Stimulated activated CD4-positive, alpha-beta T cell treated with anti-CD3 and anti-CD28 coated beads, Interleukin-1b, Interleukin-23, amount 100 ng/mL, for 4 hours (primary cell): ENCODE measurements at regions not wholly inside any gene's neighbourhood (a gene's known extent, or its start where the extent isn't known, plus 50 kb on each side); places are given as distances from the start of the nearest gene placed in this dataset.
"Not testable (repeated sequence)": the region's sequence is repeated elsewhere in the genome, so short reads cannot be mapped to it uniquely, and the experiment has no call there.

Source experiments
- DNase-seq, 2 donors: peaks; one replicate each; pipeline ENCODE4 v3.0.0-alpha.2; 2020; ENCODE audit warnings: low read depth in 2 of 2

DNA sequence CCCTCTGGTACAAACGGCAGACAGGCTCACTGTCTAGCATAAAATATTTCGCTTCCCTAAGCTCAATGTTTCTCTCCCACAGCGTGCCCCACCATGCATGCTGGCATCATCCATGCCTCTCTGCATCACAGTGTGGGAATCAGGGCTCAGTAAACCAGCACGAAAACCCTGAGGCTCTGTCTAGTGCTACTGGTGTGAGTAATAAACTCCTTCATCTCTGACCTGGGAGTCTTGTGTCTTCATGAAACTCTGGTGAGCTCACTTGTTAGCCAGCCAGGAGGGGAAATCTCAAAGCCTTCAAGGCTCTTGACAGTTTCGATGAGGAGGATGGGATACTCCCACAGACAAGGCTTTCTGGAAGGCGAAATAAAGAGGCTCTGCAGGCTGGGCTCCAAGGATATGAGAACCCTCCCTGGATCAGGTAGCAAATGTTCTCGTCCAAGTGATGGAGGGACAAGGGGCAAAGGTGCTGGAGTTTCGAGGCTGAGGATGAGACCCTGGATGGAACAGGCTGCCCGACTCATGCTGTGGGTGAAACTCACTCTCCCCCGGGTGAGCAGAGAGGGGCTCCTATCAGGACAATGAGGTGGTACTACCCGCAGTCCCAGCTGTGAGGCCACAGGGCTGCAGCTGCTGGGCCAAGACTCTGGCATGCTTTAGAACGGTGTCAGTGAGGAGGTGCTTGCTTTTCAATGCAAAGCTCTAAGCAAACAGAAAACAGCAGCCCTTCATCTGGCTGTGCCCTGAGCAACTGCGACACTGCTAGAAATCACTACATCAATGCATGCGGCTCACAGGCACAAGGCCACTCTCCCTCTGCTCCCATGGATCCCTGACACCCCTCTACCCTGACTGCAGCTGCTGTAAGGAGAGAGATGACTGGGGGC, 69.3 kb downstream of the SHANK2 start:
- no peak for DNase-seq

DNA sequence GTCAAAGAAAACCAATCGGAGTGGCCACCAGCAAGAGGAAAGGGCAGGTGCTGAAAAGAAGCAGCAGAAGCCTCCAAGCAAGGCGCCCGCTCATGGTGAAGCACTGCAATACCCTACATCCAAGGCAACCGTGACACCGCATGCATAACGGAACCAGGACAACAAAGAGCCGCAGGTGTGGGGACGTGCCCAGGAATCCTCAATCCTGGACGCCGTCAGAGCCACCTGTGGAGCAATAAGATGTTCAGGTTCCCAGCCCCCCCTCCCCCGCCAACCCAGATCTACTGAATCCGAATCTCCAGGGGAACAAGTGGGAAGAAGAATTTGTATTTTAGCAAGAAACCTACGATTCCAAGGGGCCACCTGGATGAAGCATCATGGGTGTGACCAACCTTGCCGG, 70.8 kb downstream of the SHANK2 start:
- no peak for DNase-seq

DNA sequence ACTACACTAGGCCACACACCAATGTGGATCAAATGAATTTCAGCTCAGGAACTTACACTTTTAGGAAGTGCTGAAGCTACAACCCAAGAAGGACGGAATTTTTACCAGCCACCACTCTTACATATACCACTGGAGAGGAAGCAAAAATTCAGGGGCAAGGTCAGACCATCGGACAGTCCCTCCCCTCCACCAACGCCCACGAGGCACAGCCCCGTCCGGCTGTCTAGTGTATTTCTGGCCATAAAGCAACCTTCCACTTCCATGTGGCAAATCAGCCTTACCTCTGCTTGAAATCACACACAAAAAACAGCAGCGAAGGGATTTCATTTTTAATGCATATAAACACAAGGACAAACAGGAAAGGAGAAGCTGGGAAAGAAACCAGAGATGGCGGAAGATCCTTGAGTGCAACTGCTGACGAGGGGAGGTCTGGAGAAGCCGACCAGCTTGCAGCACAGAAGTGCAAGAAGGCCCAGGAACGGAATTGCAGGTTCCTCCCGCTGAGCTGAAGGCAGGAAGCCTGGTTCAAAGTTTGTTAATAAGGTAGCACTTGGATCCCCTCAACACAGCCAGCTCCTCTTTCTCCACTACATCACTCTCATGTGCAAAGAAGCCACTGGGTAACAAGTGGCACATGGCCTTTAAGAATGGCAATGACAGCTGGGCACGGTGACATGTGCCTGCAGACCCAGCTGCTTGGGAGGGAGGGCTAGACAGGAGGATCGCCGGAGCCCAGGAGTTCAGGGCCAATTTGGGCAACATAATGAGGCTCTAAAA, 71.5 kb downstream of the SHANK2 start:
- DNase-seq, result no peak

DNA sequence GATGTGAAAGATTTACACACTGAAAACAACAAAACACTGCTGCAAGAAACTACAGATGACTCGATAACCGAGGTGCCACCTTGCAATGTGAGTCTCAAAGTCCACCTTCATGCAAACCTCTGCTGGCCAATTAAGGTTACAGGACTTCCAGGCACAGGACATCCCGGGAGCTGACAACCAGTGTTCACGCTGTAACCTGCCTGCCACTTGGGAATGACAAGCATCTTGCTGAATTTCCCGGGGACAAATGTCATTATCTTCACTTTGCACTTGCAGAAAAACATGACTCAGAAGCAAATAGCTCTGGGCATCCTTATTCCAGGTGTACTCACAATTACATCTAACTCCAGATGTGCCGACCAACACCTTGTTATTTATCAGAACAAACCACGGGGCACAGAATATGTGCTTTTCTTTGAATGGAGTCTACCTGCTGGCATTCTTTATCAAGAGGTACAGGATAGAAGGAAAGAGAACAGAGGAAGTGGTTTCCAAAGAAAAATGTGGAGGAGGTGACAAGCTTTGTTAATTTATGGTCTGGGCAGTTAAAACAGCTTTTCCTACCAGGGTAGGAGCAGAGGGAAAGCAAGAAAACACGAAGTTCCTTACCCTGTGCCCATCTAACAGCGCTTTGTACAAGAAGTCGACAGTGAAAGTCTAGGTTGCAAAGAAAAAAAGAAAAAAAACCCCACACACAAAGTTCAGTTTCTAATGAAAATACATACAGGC, 72.3 kb downstream of the SHANK2 start:
- DNase-seq, result no peak

DNA sequence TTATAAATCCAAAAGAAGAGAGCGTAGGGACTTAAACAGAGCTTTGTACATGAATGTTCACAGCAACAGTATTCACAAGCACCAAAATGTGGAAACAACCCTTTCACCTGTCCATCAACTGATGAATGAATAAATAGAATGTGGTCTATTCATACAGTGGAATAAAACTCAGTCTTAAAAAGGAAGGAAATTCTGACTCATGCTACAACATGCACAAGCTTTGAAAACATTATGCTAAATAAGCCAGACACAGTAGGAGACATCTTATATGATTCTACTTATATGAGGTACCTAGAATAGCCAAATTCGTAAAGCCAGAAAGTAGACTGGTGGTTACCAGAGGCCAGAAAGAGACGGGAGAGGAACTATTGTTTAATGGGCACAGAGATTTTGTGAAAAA, 74.3 kb downstream of the SHANK2 start:
- DNase-seq, result no peak

DNA sequence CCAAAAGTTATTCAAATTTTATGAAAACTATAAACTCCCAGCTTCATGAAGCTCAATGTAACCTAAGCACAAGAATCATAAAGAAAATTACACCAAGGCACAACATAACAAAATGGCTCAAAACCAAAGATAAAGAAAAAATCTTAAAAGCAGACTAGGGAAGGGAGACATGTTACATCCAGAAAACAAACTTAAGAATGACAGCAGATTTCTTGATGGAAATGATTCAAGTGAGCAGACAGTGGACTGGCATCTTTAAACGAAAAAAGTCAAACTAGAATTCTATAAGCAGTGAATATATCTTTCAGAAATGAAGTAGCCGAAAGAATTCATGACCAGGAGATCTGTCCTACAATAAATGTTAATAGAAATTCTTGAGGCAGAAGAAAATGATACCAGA, 75.6 kb downstream of the SHANK2 start:
- no peak for DNase-seq

DNA sequence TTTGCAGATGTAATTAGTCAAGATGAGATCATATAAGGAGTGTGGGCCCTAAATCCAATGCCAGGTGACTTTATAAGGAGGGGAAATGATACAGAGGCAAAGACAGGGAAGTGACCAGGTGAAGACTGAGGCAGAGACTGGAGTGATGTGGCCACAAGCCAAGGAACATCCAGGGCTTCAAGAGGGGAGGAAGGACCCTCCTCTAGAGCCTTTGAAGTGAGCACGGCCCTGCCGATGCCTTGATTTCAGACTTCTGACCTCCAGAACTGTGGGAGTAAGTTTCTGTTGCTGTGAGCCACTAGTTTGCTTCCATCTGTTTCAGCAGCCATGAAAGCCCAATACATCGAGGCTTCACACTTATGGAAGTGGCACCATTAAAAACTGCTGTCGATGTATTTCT, 78.7 kb downstream of the SHANK2 start:
- DNase-seq, result no peak

DNA sequence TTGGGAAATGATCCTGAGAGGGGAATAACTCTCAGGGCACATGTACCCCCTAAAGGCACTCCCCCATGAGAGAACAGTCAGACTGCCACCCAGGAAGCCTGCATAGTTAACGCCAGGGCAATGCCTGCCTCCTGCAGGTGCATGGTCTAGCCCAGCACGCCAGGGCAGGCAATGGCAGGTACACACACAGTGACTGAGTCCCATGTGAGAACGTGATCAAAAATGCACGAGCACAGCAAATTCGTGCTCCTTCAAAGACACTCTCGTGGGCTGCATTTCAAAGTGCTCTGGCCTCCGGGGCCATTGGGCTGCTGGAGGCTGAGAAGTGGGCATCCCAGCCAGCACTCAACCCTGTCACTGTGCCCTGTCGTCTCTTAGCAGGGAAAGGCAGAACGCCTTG, 79.7 kb downstream of the SHANK2 start:
- DNase-seq, result no peak

DNA sequence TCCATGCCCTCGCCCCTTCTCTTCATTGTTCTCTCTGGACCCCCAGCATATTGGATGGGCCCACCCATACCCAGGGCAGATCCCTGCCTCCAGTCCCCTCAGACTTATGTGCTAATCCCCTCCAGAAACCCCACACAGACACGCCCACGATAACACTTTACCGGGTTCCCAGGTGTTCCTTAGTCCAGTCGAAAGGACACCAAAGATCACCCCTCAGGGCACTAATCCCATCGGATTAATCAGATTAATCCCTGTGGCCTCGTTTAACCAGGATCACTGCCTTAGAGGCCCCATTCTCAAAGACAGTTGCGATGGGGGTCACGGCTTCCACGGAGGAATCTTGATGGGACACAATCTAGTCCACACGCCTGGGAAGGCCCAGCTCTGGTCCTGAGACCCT, 80.8 kb downstream of the SHANK2 start:
- no peak for DNase-seq

DNA sequence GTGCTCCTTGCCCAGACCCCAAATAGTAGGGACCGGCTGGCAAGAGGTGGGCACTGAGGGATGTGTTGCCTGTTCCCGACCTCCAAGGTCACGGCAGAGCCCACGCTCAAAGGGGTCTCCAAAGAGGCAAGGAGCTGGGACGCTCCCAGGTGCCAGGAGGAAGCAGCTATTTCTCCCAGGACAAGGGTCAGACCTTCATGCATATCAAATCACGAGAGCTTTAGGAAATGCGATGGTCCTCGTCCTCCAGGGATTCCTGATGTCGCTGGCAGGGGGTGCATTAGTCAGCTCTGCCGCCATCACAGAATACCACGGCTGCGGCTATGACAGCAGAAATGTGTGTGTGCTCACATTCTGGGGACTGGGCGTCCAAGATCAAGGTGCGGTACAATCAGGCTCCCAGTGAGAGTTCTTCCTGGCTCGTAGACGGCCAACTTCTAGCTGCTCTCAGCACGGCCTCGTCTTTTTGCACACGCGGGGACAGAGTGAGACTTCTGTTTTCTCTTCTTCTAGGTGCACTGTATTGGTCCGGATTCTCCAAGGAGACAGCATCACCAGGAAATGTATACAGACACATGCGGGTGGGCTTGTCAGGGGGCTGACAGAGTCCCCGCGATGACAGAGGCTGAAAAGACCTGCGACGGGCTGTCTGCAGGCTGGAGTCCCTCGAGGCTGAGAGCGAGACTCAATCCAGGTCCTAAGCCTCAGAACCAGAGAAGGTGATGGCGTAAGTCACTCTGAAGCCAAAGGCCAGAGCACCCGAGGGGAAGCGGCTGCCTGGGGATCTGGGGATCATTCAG, 81.6 kb downstream of the SHANK2 start:
- no peak for DNase-seq

DNA sequence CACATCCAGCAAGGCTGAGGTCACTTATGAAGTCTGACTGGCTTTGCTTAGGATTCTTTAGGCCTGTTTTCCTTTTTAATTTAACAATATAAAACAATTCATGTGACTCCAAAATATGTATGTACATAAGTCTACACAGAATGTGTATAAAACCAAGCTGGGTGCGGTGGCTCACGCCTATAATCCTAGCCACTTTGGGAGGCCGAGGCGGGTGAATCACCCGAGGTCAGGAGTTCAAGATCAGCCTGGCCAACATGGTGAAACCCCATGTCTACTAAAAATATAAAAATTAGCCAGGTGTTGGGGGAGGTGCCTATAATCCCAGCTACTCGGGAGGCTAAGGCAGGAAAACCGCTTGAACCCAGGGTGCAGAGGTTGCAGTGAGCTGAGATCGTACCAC, 83.1 kb downstream of the SHANK2 start:
- no peak for DNase-seq

DNA sequence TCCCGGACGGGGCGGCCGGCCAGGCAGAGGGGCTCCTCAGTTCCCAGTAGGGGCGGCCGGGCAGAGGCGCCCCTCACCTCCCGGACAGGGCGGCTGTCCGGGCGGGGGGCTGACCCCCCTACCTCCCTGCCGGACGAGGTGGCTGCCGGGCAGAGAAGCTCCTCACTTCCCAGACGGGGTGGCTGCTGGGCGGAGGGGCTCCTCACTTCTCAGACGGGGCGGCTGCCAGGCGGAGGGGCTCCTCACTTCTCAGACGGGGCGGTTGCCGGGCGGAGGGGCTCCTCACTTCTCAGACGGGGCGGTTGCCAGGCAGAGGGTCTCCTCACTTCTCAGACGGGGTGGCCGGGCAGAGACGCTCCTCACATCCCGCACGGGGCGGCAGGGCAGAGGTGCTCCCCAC, 84.6 kb downstream of the SHANK2 start:
- DNase-seq, result not testable (repeated sequence)

DNA sequence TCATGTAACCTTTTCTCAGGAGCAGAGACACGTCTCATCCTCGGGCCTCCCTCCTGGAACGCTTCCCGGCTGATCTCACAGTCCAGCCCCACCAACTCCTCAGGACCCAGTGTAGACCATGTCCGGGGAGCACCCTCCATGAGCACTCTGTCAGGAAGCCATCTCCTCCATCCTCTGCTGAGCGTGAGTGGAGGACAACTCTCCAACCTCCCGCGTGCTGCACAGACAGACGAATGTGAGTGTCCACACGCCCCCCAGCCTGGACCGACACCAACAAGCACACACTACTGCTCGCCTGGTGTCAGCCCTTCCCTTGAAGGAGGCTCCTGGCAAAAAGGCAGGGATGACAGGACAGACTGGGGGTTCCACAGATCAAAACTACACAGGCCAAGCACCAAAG, 86.6 kb downstream of the SHANK2 start:
- no peak for DNase-seq

DNA sequence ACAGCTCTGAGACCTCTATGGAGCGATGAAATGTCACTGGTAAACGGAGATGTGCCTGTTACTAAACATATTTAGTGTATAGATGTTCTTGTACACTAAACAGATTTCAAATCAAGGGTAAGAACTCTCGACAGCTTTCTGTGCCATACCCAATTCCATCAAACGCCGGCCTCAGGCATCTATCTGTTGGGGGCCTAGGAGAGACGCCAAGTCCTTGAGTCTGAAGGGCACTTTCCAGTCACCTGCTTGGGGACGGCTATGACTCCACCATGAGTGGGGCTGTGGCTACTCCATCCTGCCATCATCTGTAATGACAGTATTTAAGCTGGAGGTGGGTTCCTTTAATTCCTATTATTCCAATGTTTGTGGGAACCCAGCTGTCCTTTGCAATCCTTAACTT, 87.8 kb downstream of the SHANK2 start:
- no peak for DNase-seq

DNA sequence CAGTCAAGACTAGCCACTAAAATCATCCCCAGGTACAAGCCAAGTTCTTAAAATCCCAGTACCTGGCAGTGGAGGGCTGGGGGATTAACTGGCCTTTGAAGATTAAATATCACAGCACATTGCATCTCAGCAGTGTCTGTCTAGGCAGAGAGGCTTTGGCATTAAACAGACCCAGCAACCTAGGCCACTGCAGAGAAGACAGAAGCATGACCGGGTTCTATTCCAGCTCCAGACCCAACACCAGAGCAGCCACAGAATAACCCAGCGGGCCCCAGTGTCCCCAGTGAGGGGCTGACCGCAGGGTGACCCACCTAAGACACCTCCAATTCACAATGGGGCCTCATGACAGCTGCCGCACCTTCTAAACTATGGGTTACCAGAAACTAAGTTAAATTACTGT, 88.2 kb downstream of the SHANK2 start:
- DNase-seq, result no peak

DNA sequence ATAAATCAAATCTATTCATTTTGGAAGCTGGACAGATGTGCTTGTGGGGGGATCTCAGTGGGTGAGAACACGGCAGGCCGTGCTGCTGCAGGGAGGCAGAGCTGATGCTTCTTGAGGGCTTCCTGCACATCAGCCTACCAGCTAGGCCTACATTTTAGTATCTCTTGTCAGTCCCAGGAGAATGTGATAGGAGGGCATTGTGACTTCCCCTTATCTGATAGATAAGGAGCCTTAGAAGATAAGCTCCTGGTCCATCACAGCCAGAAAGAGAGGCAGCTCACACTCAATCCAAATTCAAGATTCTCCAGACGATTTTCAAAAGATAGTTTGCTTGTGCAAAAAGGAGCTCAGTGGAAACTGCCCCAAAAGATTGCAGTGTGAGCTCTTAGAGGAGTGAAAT, 89.0 kb downstream of the SHANK2 start:
- no peak for DNase-seq

DNA sequence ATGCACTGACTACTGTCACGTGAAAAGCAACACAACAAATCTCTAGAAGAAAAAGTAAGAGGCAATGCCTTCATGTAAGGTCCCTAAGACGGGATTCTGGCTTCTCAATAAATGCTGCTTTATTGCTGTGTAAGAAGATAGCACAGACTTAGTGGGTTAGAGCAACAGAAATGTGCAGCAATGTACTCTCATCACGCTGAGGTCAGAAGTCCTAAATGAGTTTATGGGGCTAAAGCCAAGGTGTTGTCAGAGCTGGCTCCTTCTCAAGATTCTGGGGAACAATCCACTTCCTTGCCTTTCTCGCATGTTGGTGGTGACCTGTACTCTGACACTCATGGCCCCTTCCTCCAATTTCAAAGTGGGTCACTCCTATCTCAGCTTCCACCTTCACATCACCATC, 93.4 kb downstream of the SHANK2 start:
- no peak for DNase-seq

DNA sequence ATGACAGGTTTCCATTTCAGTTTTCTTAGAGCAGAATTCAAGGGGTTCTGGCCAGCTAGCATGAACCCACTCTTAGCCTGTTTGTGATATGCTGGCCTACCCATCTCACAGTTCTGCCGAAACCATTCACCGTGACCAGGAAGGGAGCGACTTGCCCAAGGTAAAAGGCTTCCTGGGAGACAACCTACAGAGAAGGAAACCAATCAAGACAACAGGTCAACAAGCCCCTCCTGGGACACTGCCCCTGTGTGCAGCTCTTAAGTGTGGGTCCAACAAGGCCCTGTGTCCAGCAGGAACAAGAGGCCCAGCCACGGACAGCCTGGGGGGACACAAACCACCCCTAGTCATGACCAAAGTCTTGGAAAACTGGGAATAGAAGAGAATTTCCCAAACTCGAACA, 94.7 kb downstream of the SHANK2 start:
- not testable (repeated sequence) for DNase-seq

DNA sequence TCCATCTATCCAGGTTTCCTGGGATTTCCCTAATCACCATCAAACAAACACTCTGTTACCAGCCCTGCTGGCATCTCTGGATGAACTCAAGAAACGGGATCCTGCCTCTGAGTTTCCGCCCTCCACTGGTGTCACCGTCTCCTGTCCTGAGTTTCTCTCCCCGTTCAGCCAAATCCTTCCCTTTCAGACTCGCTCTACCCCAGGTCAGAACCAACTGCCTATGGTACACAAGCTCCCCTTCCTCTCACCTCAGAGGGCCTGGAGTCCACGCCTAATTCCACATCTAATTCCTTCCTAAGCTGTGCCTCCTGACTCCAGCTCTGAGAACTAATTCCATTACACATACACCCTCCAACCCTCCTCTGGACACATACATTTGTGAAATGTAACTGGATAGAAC, 96.1 kb downstream of the SHANK2 start:
- DNase-seq, result no peak

DNA sequence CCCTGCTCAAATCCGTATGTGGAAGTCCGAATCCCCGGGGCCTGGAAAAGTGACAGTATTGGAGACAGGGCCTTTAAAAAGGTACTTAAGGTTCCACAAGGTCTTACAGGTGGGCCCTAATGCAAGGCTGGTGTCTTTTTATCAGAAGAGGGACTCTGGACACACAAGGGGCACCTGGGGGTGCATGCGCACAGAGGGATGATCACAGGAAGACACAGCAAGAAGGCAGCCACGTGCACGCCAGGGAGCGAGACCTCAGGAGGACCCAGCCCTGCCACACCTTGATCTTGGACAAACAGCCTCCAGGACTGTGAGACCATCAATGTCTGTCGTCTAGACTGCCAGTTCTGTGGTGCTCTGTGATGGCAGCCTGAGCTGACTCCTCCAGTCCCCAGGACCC, 96.5 kb downstream of the SHANK2 start:
- DNase-seq, result no peak

DNA sequence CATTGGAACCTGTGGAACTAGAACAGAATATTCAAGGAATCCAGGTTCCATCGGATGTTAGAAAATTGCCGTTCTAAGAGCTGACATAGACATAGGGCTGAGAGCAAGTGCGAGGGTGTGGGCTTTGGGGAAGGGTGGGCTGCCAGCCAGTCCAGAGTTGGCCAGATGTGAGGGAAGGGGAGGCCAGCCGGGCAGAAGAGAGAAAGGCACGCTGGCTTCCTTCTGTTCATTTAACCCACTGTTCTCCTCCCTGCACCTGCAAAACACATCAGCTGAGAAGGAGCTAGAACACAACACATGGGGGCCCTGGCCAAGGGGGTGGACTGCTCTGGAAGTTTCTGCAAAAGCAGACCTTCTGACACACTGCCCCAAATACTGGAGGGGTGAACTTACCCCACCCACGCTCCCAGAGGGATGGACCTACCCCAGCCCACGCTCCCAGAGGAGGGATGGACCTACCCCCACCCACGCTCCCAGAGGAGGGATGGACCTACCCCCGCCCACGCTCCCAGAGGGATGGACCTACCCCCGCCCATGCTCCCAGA, 98.0 kb downstream of the SHANK2 start:
- no peak for DNase-seq
